Coronary artery (tissue), 2 donors: ENCODE measurements at regions not wholly inside any gene's neighbourhood (a gene's known extent, or its start where the extent isn't known, plus 50 kb on each side); places are given as distances from the start of the nearest gene placed in this dataset.

Experiments
- DNase-seq: peaks from one replicate; pipeline ENCODE4 v3.0.0-alpha.2; 2017; ENCODE audit warnings: low spot score
- H3K27ac ChIP-seq, 2 donors: fragments of 200-600 bp; sonication (generic); one replicate each; pipeline ENCODE4 v1.5.1; 2016 to 2019
- H3K4me3 ChIP-seq: fragments of 200-600 bp; sonication (generic); 2 replicates; pipeline ENCODE4 v1.5.1; 2016; ENCODE audit warnings: mild to moderate bottlenecking, moderate library complexity
- CTCF ChIP-seq: fragments of 200-600 bp; sonication (generic); IDR thresholded peaks from one replicate; pipeline ENCODE4 v1.5.1; 2019; ENCODE audit warnings: antibody characterized with exemption

DNA sequence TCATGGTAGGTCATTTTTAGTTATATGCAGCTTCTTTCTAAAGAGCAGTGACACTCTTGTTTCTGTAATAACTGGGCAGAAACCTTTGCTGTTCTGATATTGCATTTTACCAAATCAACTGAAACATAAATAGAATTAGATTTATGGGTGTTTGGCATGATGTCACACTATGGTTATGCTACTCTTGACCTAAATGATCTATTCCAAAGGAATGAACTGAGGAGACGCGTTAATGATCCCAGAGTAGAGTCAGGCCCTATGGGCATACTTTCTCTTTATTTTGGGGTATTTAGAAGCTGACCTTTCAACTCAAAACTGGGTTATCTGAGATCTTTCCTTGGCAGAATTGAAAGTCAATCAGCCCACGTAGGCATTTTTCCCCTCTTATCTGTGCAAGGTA, 146.8 kb upstream of the ADAMTSL1 start:
- no peak for TF ChIP-seq CTCF
- no peak for DNase-seq
- Histone ChIP-seq H3K27ac (no peak overlapping the region), H3K4me3 (no peak overlapping the region)

DNA sequence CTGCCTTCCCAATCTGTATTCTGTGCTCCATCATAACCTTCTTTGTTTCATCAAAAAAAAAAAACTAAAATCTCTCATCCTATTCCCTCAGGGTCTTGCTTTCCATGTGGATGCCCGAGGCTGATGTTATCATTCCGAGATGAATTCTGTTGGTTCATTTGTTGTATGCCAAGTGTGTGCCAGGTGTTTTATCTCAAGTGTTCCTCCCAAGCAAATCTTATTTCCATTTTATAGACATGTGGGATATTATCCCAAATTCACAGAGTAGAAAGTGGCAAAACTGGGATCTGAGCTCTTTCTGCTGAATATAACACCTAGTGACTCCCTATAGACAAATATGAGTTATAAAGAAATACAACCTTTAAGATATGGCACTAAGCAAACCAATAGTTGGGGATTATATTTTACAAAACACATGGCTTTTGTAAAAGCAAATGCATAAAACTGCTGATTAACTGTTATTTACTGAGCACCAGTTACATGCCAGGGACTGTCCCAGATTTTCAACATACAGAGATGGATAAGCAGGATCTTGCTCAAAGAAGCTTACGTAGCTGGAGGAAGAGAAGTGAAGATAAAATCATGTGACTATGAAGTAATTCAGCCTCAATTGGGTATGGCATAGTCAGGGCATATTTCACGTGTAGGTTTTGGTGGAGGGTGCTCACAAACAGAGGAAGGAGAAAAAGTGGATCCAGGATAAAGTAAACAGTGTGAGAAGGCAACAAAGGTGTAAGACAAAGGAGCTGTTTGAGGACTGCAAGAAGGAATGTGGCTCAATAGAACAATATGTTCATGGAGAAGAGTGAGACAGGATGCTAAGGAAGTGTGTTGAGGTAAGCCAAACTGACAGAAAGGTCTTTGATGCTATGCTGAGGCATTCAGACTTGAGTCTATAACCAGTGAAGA, 143.3 kb upstream of the ADAMTSL1 start:
- no peak for TF ChIP-seq CTCF
- no peak for DNase-seq
- Histone ChIP-seq H3K4me3 (no peak overlapping the region), H3K27ac (no peak overlapping the region)

DNA sequence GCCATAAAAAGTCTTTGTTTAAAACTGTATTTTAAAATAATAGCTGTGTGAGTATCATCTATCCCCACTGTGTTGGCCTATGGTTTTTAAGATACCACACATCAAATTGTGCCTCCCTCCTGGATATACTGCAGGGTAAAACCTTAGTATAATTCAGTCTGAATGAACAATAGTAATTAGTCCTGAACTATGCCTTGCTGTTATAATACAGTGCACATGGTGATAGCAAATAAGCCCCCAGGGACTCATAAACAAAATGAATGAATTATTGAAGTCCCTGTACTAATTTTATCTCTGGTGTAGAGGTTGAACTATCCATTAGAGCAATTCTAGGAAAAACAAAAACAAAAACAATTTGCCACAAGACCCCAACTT, 142.7 kb upstream of the ADAMTSL1 start:
- Histone ChIP-seq H3K4me3 (no peak overlapping the region), H3K27ac (no peak overlapping the region)
- no peak for TF ChIP-seq CTCF
- DNase-seq = no peak

- Histone ChIP-seq H3K4me3 (no peak overlapping the region), H3K27ac (no peak overlapping the region)
- no peak for DNase-seq
- no peak for TF ChIP-seq CTCF
Measured at GRCh38 chr9:18331808-18332209, 142.1 kb upstream of the ADAMTSL1 start.

GRCh38 chr9:18333157-18333556, 140.8 kb upstream of the ADAMTSL1 start:
- DNase-seq = no peak
- no peak for TF ChIP-seq CTCF
- H3K27ac ChIP-seq = no peak overlapping the region
- no peak overlapping the region for H3K4me3 ChIP-seq

GRCh38 chr9:18335825-18336224, 138.1 kb upstream of the ADAMTSL1 start:
- Histone ChIP-seq H3K4me3 (no peak overlapping the region), H3K27ac (no peak overlapping the region)
- TF ChIP-seq CTCF = no peak
- no peak for DNase-seq

DNA sequence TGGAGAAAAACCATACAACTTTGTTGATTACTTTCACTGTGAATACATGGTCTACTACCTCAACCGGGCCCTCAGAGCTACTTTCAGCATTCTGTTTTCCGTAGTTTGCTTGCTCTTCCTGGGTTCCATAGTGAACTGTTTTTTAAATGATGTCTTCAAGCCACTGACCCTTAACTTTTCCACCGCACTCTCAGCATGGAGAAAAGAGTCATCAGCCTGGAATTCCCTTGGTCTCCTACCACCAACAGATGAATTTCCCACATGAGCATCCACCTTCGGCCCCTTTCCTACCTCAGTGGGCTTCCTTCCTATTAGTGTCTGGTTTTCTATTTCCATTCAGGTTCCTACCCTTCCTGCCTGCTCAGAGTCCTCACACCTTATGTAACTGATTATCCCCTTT, 135.9 kb upstream of the ADAMTSL1 start:
- TF ChIP-seq CTCF = no peak
- no peak overlapping the region for H3K4me3 ChIP-seq

More for the DNA sequence above, 135.9 kb upstream of the ADAMTSL1 start:
- DNase-seq = no peak
- no peak overlapping the region for H3K27ac ChIP-seq
